Upper lobe of left lung (tissue), 4 donors: ENCODE measurements at regions not wholly inside any gene's neighbourhood (a gene's known extent, or its start where the extent isn't known, plus 50 kb on each side); places are given as distances from the start of the nearest gene placed in this dataset.

Experiments
- CTCF ChIP-seq, 6 experiments: fragments of 450-650 bp in 4 of 6; fragments of 200-600 bp in 2 of 6; sonication (generic) in 2 of 6; IDR thresholded peaks; one replicate each; pipeline ENCODE4 v1.5.1; 2016 to 2019; ENCODE audit warnings: antibody characterized with exemption in 6 of 6
- POLR2A ChIP-seq, 4 donors: fragments of 450-650 bp; IDR thresholded peaks; one replicate each; pipeline ENCODE4 v1.5.1; 2016 to 2017; ENCODE audit warnings: antibody characterized with exemption in 4 of 4, mild to moderate bottlenecking in 2 of 4
- POLR2AphosphoS5 ChIP-seq, 2 donors: sonication (generic); formaldehyde crosslinking; IDR thresholded peaks; one replicate each; pipeline ENCODE4 v1.5.1; 2017; ENCODE audit warnings: antibody characterized with exemption in 2 of 2

GRCh38 chr2:12959935-12960334, 243.2 kb downstream of the TRIB2 start:
- TF ChIP-seq CTCF (IDR thresholded peaks at IDR 0.05) (no peak), POLR2AphosphoS5 (IDR thresholded peaks at IDR 0.05) (no peak), POLR2A (IDR thresholded peaks at IDR 0.05) (no peak)
